GM13976 (cell line): ENCODE measurements at regions not wholly inside any gene's neighbourhood (a gene's known extent, or its start where the extent isn't known, plus 50 kb on each side); places are given as distances from the start of the nearest gene placed in this dataset.
"Not testable (repeated sequence)": the region's sequence is repeated elsewhere in the genome, so short reads cannot be mapped to it uniquely, and the experiment has no call there.

Experiments used
- DNase-seq: peaks from one replicate; pipeline ENCODE4 v3.0.0; 2012; ENCODE audit warnings: low spot score
- CTCF ChIP-seq: IDR thresholded peaks from 2 replicates; pipeline ENCODE4 v1.5.1; 2012; ENCODE audit warnings: borderline replicate concordance, mild to moderate bottlenecking; ENCODE audit not compliant: insufficient read depth; ENCODE audit errors: extremely low read depth, missing control alignments, control extremely low read depth
- in situ Hi-C: fragments of 300-500 bp; cut with MboI; formaldehyde crosslinking; loops from one replicate; pipeline ENCODE4 v1.12.0; 2022; ENCODE audit warnings: low sequenced_read_pairs, mixed read lengths, inconsistent platforms; ENCODE audit not compliant: unreplicated experiment

DNA sequence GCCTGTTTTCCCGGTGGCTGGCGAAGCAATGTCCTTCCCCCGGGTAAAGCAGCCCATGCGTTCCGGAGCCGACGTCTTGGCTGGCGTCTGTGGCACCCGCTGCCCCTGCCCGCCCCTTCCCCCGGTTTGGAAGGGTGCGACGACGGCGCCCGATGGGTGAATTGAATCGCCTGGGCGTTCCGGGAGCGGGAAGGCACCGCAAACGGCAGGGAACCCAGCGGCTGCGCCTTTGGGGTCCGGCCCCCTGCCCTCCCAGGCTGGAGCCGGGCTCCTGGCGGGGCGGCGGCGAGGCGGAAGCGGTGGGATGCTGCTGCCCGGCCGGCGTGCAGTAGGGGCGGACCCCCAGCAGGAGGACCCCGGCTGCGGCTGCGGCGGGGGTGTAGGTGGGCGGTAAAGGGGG lies 123.6 kb upstream of the RHOU start:
- in situ Hi-C loops, DNase-seq: not testable (repeated sequence)

GRCh38 chr1:228622002-228622716 lies 113.1 kb upstream of the RHOU start:
- DNase-seq, in situ Hi-C loops: not testable (repeated sequence)

GRCh38 chr1:228626481-228626880 lies 108.8 kb upstream of the RHOU start:
- DNase-seq, in situ Hi-C loops: not testable (repeated sequence)

- in situ Hi-C loops, DNase-seq: not testable (repeated sequence)
Measured at GRCh38 chr1:228632858-228633257, 102.4 kb upstream of the RHOU start.

DNA sequence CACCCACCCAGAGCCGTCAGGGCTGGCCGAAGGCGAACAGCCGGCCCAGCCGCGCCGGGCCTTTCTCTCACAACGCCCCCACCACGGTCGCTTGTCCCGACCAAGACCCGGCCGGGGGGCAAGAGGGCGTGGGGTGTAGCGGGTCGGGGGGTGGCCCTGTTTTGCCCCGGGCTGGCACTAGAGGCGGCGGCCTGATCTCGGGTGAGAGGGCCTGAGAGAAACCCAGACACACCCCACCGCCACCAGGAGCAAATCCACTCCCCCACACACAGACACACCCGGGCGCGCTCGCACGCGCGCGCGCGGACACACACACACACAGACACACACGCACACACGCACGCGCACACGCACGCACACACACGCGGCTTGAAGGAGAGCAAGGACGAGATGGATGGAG lies 100.0 kb upstream of the RHOU start:
- in situ Hi-C loops, DNase-seq: not testable (repeated sequence)

DNA sequence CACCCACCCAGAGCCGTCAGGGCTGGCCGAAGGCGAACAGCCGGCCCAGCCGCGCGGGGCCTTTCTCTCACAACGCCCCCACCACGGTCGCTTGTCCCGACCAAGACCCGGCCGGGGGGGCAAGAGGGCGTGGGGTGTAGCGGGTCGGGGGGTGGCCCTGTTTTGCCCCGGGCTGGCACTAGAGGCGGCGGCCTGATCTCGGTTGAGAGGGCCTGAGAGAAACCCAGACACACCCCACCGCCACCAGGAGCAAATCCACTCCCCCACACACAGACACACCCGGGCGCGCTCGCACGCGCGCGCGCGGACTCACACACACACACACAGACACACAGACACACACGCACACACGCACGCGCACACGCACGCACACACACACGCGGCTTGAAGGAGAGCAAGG lies 97.8 kb upstream of the RHOU start:
- DNase-seq, in situ Hi-C loops: not testable (repeated sequence)

GRCh38 chr1:228646717-228647522 lies 88.4 kb upstream of the RHOU start:
- in situ Hi-C loops = no loop called here
- peak; percentile 56 for DNase-seq
- no peak for TF ChIP-seq CTCF

GRCh38 chr1:228647523-228648444 lies 87.5 kb upstream of the RHOU start:
- no peak for TF ChIP-seq CTCF
- peak; percentile 29 for DNase-seq
- in situ Hi-C loops = no loop called here

GRCh38 chr1:228648647-228649383 lies 86.5 kb upstream of the RHOU start:
- in situ Hi-C loops = no loop called here
- no peak for TF ChIP-seq CTCF
- DNase-seq = no peak
